Fibroblast of skin of scalp (primary cell): ENCODE measurements at regions not wholly inside any gene's neighbourhood (a gene's known extent, or its start where the extent isn't known, plus 50 kb on each side); places are given as distances from the start of the nearest gene placed in this dataset.
"Not testable (repeated sequence)": the region's sequence is repeated elsewhere in the genome, so short reads cannot be mapped to it uniquely, and the experiment has no call there.

Experiments
- DNase-seq: peaks from one replicate; pipeline ENCODE4 v3.0.0-alpha.2; 2013

- no peak for DNase-seq
Measured at GRCh38 chr3:166307756-166308350, 470.6 kb upstream of the BCHE start.

- no peak for DNase-seq
Measured at GRCh38 chr3:166304584-166304983, 467.4 kb upstream of the BCHE start.

GRCh38 chr3:166303681-166304080 is 466.5 kb upstream of the BCHE start:
- no peak for DNase-seq

- no peak for DNase-seq
Measured at GRCh38 chr3:166302331-166302730, 465.1 kb upstream of the BCHE start.

- no peak for DNase-seq
Measured at GRCh38 chr3:166296179-166296783, 459.1 kb upstream of the BCHE start.

- DNase-seq = no peak
Measured at GRCh38 chr3:166291186-166291955, 454.1 kb upstream of the BCHE start.

- DNase-seq = no peak
Measured at GRCh38 chr3:166285001-166285400, 447.8 kb upstream of the BCHE start.

- DNase-seq = peak; percentile 75
Measured at GRCh38 chr3:166283840-166284239, 446.6 kb upstream of the BCHE start.

GRCh38 chr3:166282931-166283330 is 445.7 kb upstream of the BCHE start:
- DNase-seq = no peak

GRCh38 chr3:166279636-166280035 is 442.4 kb upstream of the BCHE start:
- DNase-seq = peak; percentile 12

- peak; percentile 9 for DNase-seq
Measured at GRCh38 chr3:166275024-166275390, 437.8 kb upstream of the BCHE start.

GRCh38 chr3:166274351-166275023 is 437.3 kb upstream of the BCHE start:
- DNase-seq = peak; percentile 52

GRCh38 chr3:166270429-166270828 is 433.2 kb upstream of the BCHE start:
- DNase-seq = no peak

- DNase-seq = no peak
Measured at GRCh38 chr3:166265153-166265552, 427.9 kb upstream of the BCHE start.

GRCh38 chr3:166263460-166263859 is 426.2 kb upstream of the BCHE start:
- no peak for DNase-seq

- DNase-seq = not testable (repeated sequence)
Measured at GRCh38 chr3:166258293-166258850, 421.1 kb upstream of the BCHE start.

GRCh38 chr3:166257715-166258114 is 420.5 kb upstream of the BCHE start:
- DNase-seq = no peak

GRCh38 chr3:166248784-166249183 is 411.6 kb upstream of the BCHE start:
- no peak for DNase-seq

- no peak for DNase-seq
Measured at GRCh38 chr3:166243511-166243910, 406.3 kb upstream of the BCHE start.

GRCh38 chr3:166223120-166223519 is 385.9 kb upstream of the BCHE start:
- no peak for DNase-seq

- DNase-seq = no peak
Measured at GRCh38 chr3:166211451-166211850, 374.2 kb upstream of the BCHE start.

GRCh38 chr3:166209701-166210100 is 372.5 kb upstream of the BCHE start:
- no peak for DNase-seq

- no peak for DNase-seq
Measured at GRCh38 chr3:166205158-166205557, 367.9 kb upstream of the BCHE start.
